ENCODE measurements at regions not wholly inside any gene's neighbourhood (a gene's known extent, or its start where the extent isn't known, plus 50 kb on each side); places are given as distances from the start of the nearest gene placed in this dataset.
"Not testable (repeated sequence)": the region's sequence is repeated elsewhere in the genome, so short reads cannot be mapped to it uniquely, and the experiment has no call there.

DNA sequence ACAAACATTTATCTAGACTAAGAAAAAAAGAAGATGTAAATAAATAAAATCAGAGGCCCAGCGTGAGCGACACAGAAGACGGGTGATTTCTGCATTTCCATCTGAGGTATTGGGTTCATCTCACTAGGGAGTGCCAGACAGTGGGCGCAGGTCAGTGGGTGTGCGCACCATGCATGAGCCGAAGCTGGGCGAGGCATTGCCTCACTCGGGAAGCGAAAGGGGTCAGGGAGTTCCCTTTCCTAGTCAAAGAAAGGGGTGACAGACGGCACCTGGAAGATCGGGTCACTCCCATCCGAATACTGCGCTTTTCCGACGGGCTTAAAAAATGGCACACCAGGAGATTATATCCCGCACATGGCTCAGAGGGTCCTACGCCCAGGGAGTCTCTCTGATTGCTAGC lies 79.5 kb upstream of the ABCD2 start:
- peaks cover 16% of the 10 kb centered on the region for H3K9me3 Mint-ChIP-seq
- H3K9ac ChIP-seq, result not testable (repeated sequence)

GRCh38 chr12:39697108-39697507 lies 77.5 kb upstream of the ABCD2 start:
- H3K27me3 Mint-ChIP-seq (ENCODE audit: insufficient read depth, low read depth), result peaks cover 2% of the 10 kb centered on the region

More for the DNA sequence above, 79.5 kb upstream of the ABCD2 start:
- not testable (repeated sequence) for H3K4me2 ChIP-seq; H3K27ac Mint-ChIP-seq; H3K27me3 Mint-ChIP-seq (ENCODE audit: insufficient read depth, low read depth); H3K4me1 Mint-ChIP-seq; H3F3A ChIP-seq (ENCODE audit: low read depth); H3K36me3 Mint-ChIP-seq; H3K4me3 Mint-ChIP-seq; H3K4me1 ChIP-seq; H3K4me3 ChIP-seq; H3K36me3 ChIP-seq; H4K20me1 ChIP-seq (ENCODE audit: low read depth); H2AFZ ChIP-seq (replicated peaks); H3K27me3 ChIP-seq; DNase-seq (ENCODE audit: low spot score); H3K79me2 ChIP-seq (ENCODE audit: low read depth); H3K9me3 ChIP-seq (ENCODE audit: low read depth); H3K27ac ChIP-seq

DNA sequence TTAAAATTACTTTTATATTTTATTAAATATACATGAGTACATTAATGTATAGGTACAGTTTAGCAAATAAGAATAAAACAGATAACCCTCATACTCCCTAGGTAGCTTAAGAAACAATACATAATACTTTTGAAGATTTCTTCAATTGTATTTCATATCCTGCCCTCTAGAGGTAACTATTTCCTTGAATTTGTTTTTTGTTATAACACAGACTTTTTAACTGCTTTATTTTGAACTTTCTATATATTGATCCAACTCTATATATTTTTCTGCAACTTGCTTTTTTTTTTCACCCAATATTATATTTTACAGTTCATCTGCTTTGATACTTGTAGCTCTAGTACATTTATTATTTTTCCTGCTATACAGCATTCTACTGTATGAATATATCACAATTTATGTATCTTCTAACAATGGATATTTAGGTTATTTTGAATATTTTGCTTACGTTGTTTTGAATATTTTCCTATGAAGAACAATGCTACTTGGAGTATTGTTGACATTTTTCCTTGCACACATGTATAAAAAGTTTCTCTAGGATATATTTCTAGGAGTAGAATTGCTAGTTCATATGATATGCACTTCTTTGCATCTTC lies 72.8 kb upstream of the ABCD2 start:
- DNase-seq (ENCODE audit: low spot score), result no peak
- Histone ChIP-seq H3K4me2 (no peak overlapping the region), H3K4me1 (no peaks in the 10 kb centered on the region), H3K9ac (no peak overlapping the region), H3K9me3 (ENCODE audit: low read depth) (no peaks in the 10 kb centered on the region), H4K20me1 (ENCODE audit: low read depth) (no peaks in the 10 kb centered on the region), H2AFZ (replicated peaks) (no peak overlapping the region), H3K36me3 (no peaks in the 10 kb centered on the region), H3K27ac (no peak overlapping the region), H3K4me3 (no peak overlapping the region), H3K79me2 (ENCODE audit: low read depth) (no peaks in the 10 kb centered on the region), H3F3A (ENCODE audit: low read depth) (no peaks in the 10 kb centered on the region), H3K27me3 (no peaks in the 10 kb centered on the region)
- peaks cover 11% of the 10 kb centered on the region for H3K9me3 Mint-ChIP-seq
- H3K36me3 Mint-ChIP-seq, result no peaks in the 10 kb centered on the region
- no peaks in the 10 kb centered on the region for H3K4me1 Mint-ChIP-seq
- H3K4me3 Mint-ChIP-seq, result no peak overlapping the region
- no peak overlapping the region for H3K27ac Mint-ChIP-seq
- no peak for TF ChIP-seq EZH2 (IDR thresholded peaks at IDR 0.05)
- TF ChIP-seq, protein P1, sequence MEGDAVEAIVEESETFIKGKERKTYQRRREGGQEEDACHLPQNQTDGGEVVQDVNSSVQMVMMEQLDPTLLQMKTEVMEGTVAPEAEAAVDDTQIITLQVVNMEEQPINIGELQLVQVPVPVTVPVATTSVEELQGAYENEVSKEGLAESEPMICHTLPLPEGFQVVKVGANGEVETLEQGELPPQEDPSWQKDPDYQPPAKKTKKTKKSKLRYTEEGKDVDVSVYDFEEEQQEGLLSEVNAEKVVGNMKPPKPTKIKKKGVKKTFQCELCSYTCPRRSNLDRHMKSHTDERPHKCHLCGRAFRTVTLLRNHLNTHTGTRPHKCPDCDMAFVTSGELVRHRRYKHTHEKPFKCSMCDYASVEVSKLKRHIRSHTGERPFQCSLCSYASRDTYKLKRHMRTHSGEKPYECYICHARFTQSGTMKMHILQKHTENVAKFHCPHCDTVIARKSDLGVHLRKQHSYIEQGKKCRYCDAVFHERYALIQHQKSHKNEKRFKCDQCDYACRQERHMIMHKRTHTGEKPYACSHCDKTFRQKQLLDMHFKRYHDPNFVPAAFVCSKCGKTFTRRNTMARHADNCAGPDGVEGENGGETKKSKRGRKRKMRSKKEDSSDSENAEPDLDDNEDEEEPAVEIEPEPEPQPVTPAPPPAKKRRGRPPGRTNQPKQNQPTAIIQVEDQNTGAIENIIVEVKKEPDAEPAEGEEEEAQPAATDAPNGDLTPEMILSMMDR (IDR thresholded peaks at IDR 0.05), result peak; percentile 43
- H3K27me3 Mint-ChIP-seq (ENCODE audit: insufficient read depth, low read depth), result peaks cover 2% of the 10 kb centered on the region

More at GRCh38 chr12:39697108-39697507, 77.5 kb upstream of the ABCD2 start:
- no peak for DNase-seq (ENCODE audit: low spot score)
- no peaks in the 10 kb centered on the region for H3K79me2 ChIP-seq (ENCODE audit: low read depth)
- H4K20me1 ChIP-seq (ENCODE audit: low read depth), result no peaks in the 10 kb centered on the region
- Mint-ChIP-seq H3K4me1 (no peaks in the 10 kb centered on the region), H3K9me3 (peaks cover 16% of the 10 kb centered on the region), H3K4me3 (no peak overlapping the region), H3K27ac (no peak overlapping the region), H3K36me3 (no peaks in the 10 kb centered on the region)
- H3K27me3 ChIP-seq, result no peaks in the 10 kb centered on the region
- no peaks in the 10 kb centered on the region for H3K4me1 ChIP-seq
- no peak overlapping the region for H2AFZ ChIP-seq (replicated peaks)
- no peak for TF ChIP-seq EZH2phosphoT487 (IDR thresholded peaks at IDR 0.05)
- no peak for TF ChIP-seq EZH2 (IDR thresholded peaks at IDR 0.05)
- TF ChIP-seq, protein P1 (IDR thresholded peaks at IDR 0.05), result no peak
- no peak overlapping the region for H3K4me3 ChIP-seq
- no peak overlapping the region for H3K9ac ChIP-seq
- H3F3A ChIP-seq (ENCODE audit: low read depth), result no peaks in the 10 kb centered on the region
- H3K4me2 ChIP-seq, result no peak overlapping the region
- no peak overlapping the region for H3K27ac ChIP-seq
- no peaks in the 10 kb centered on the region for H3K36me3 ChIP-seq
- no peaks in the 10 kb centered on the region for H3K9me3 ChIP-seq (ENCODE audit: low read depth)

- H3K27me3 Mint-ChIP-seq (ENCODE audit: insufficient read depth, low read depth), result no peaks in the 10 kb centered on the region
- Histone ChIP-seq H3K27me3 (no peaks in the 10 kb centered on the region), H3K4me3 (no peak overlapping the region), H4K20me1 (ENCODE audit: low read depth) (no peaks in the 10 kb centered on the region), H2AFZ (replicated peaks) (no peak overlapping the region), H3F3A (ENCODE audit: low read depth) (no peaks in the 10 kb centered on the region), H3K9ac (no peak overlapping the region), H3K9me3 (ENCODE audit: low read depth) (no peaks in the 10 kb centered on the region), H3K79me2 (ENCODE audit: low read depth) (no peaks in the 10 kb centered on the region), H3K4me1 (no peaks in the 10 kb centered on the region), H3K4me2 (no peak overlapping the region), H3K36me3 (no peaks in the 10 kb centered on the region), H3K27ac (no peak overlapping the region)
- no peak overlapping the region for H3K4me3 Mint-ChIP-seq
- no peaks in the 10 kb centered on the region for H3K36me3 Mint-ChIP-seq
- H3K9me3 Mint-ChIP-seq, result no peaks in the 10 kb centered on the region
- H3K27ac Mint-ChIP-seq, result no peak overlapping the region
- no peak for DNase-seq (ENCODE audit: low spot score)
- no peaks in the 10 kb centered on the region for H3K4me1 Mint-ChIP-seq
- TF ChIP-seq EZH2phosphoT487 (IDR thresholded peaks at IDR 0.05), result no peak
- TF ChIP-seq, protein P1 (IDR thresholded peaks at IDR 0.05), result no peak
- no peak for TF ChIP-seq EZH2 (IDR thresholded peaks at IDR 0.05)
Measured at GRCh38 chr12:39685854-39686657, 66.5 kb upstream of the ABCD2 start.

Data from neural progenitor cell (in vitro differentiated cells).